GM12872 (cell line): ENCODE measurements at regions not wholly inside any gene's neighbourhood (a gene's known extent, or its start where the extent isn't known, plus 50 kb on each side); places are given as distances from the start of the nearest gene placed in this dataset.

Experiments
- CTCF ChIP-seq: IDR thresholded peaks from 3 replicates; pipeline ENCODE4 v1.5.1; 2011; ENCODE audit warnings: low read depth, mild to moderate bottlenecking, low read length, moderate library complexity; ENCODE audit not compliant: insufficient read depth

- no peak for TF ChIP-seq CTCF
Measured at GRCh38 chrX:40855411-40855810, 120.1 kb upstream of the MED14 start.

GRCh38 chrX:40855932-40856515 is 120.7 kb upstream of the MED14 start:
- TF ChIP-seq CTCF: no peak

GRCh38 chrX:40863671-40864070 is 128.3 kb upstream of the MED14 start:
- no peak for TF ChIP-seq CTCF

- no peak for TF ChIP-seq CTCF
Measured at GRCh38 chrX:40864972-40865371, 129.6 kb upstream of the MED14 start.

- TF ChIP-seq CTCF: no peak
Measured at GRCh38 chrX:40866893-40867292, 131.6 kb upstream of the MED14 start.

GRCh38 chrX:40867352-40867751 is 132.0 kb upstream of the MED14 start:
- TF ChIP-seq CTCF: no peak

- TF ChIP-seq CTCF: no peak
Measured at GRCh38 chrX:40868868-40869267, 133.5 kb upstream of the MED14 start.
